ENCODE measurements at regions not wholly inside any gene's neighbourhood (a gene's known extent, or its start where the extent isn't known, plus 50 kb on each side); places are given as distances from the start of the nearest gene placed in this dataset.

DNA sequence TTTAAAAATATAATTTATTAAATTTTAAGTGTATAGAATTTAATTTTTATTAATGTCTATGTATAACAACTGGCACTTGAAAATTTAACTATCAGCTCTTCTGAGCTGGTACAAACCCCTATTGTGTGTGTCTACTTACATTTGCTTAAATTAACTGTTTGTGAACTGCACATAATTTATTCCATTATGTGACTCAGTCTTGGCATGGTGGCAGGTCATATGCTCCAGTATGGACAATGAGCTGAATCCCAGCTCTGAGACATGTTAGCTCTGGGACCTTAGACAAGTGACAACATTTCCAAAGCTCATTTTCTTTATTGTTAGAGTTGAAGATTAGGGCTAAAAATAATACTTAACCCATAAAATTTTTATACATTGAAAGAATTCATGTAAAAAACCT lies 526.1 kb upstream of the MARCKS start:
- TF ChIP-seq, protein P1, sequence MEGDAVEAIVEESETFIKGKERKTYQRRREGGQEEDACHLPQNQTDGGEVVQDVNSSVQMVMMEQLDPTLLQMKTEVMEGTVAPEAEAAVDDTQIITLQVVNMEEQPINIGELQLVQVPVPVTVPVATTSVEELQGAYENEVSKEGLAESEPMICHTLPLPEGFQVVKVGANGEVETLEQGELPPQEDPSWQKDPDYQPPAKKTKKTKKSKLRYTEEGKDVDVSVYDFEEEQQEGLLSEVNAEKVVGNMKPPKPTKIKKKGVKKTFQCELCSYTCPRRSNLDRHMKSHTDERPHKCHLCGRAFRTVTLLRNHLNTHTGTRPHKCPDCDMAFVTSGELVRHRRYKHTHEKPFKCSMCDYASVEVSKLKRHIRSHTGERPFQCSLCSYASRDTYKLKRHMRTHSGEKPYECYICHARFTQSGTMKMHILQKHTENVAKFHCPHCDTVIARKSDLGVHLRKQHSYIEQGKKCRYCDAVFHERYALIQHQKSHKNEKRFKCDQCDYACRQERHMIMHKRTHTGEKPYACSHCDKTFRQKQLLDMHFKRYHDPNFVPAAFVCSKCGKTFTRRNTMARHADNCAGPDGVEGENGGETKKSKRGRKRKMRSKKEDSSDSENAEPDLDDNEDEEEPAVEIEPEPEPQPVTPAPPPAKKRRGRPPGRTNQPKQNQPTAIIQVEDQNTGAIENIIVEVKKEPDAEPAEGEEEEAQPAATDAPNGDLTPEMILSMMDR (IDR thresholded peaks at IDR 0.05; ENCODE audit: low read depth, low read length) = no peak
- no peak overlapping the region for H3K4me3 ChIP-seq (ENCODE audit: low read depth, low read length)

DNA sequence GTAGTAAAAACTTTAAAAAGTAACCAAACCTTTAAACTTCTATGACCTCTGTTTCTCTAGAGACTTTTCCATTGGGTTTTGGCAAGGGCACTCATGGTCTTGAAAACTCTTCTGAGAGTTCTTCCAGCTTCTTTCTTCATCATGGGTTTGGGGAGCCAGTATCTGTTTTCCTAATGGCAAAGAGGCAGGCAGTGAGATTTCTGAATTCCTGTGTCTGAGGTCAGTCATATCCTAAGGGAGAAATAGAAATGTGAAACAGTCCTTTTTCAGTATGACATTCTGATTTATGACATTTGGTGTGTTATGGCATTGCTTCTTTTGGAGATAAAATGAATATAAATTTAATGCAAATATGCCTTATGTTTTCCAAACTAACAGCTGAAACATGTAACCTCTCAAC lies 518.5 kb upstream of the MARCKS start:
- no peak overlapping the region for H3K4me3 ChIP-seq (ENCODE audit: low read depth, low read length)
- TF ChIP-seq, protein P1 (IDR thresholded peaks at IDR 0.05; ENCODE audit: low read depth, low read length) = no peak

DNA sequence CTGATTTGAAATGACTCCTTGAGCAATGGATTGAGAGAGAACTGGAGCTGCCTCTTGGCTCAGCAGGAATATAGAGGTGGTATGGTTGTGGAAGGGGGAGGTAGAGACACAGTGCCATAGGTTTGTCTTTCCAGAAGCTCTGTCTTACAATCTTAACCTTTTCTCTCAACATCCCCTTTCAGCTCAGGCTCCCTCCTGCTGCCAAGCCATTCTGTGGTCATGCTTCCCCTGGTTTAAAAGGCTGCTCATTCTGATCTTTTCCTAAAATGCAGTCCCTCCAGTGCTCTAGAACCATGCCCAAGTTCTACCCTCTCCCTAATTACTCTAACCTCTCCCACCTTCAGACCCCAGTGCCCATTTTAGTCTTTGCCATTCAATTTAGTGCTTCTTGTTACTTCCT lies 517.9 kb upstream of the MARCKS start:
- H3K4me3 ChIP-seq (ENCODE audit: low read depth, low read length) = no peak overlapping the region
- TF ChIP-seq, protein P1 (IDR thresholded peaks at IDR 0.05; ENCODE audit: low read depth, low read length) = no peak

DNA sequence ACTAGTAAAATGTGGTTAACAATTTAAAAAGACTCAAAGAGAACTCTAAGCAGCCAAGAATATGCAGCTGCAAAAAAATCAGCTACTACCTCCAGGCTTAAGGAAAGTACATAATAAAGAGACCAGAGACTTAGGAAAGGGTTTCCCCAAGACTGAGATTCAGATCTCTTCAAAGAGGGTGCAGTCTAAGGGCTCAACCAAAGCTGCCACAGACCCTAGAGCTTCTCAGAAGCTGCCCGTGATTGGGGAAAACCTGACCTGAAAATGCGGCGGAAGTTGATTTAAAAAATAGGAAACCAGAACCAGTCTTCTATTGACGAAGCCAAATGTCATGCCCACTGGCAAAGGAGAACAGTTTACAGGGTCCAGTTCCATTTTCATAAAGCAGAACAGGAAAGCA lies 516.8 kb upstream of the MARCKS start:
- TF ChIP-seq, protein P1 (IDR thresholded peaks at IDR 0.05; ENCODE audit: low read depth, low read length) = no peak
- H3K4me3 ChIP-seq (ENCODE audit: low read depth, low read length) = no peak overlapping the region

DNA sequence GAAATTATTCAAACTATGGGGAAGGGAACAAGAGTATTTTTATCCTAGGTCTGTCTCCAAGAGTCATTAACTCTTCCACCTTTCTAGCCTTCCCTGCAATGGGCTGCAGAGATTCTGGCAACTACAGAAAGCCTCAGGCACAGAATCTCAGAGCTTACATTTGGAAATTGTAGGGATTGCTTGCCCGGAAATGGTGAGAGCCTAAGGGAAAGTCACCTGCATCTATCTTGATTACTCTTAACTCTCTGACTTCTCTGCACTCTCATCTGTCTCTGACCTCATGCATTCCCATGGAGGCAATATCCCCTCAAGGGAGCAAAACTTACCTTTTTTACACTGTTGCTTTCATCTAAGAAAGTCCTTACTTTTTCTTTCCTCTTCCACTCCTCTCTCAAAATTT lies 513.2 kb upstream of the MARCKS start:
- TF ChIP-seq, protein P1 (IDR thresholded peaks at IDR 0.05; ENCODE audit: low read depth, low read length) = no peak
- no peak overlapping the region for H3K4me3 ChIP-seq (ENCODE audit: low read depth, low read length)

DNA sequence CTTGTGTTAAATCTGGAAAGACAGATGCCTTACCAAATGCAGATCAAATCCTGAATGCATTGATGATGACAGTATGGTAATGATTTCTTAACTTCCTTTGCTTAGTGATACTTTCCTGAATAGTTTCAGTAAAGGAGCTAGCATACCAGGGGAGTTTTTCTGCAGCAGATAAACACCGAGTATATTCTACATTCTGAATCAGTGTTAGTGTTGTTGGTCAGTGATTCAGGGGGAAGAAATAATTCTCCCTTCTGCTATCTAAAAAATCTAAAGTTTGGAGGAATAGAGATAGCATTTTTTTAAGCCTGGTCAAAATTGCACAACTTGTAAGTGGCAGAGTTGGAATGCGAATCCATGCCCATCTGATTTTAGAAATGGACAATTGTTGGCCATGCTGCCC lies 512.2 kb upstream of the MARCKS start:
- TF ChIP-seq, protein P1 (IDR thresholded peaks at IDR 0.05; ENCODE audit: low read depth, low read length) = no peak

DNA sequence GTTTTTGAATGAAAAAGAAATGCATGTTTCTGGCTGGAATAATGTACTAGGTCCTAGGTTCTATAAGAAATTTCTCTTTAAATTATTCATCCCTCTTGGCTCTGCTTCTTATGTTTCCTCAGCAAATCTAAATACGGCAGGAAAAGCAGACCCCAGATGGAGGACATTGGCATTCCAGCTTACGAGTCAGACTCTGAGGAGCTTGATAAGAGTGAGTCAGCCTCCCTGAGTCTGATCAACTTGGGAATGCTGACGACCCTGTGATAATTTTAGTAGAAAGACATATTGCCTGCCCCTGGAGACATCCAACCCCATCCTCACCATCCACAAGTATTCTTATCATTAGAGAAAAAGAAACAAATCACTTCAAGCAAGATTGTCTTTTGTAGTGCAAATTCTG lies 509.7 kb upstream of the MARCKS start:
- H3K4me3 ChIP-seq (ENCODE audit: low read depth, low read length) = no peak overlapping the region
- TF ChIP-seq, protein P1 (IDR thresholded peaks at IDR 0.05; ENCODE audit: low read depth, low read length) = no peak

More for the DNA sequence above, 512.2 kb upstream of the MARCKS start:
- no peak overlapping the region for H3K4me3 ChIP-seq (ENCODE audit: low read depth, low read length)
